K562 (cell line): ENCODE measurements at regions not wholly inside any gene's neighbourhood (a gene's known extent, or its start where the extent isn't known, plus 50 kb on each side); places are given as distances from the start of the nearest gene placed in this dataset.
"Not testable (repeated sequence)": the region's sequence is repeated elsewhere in the genome, so short reads cannot be mapped to it uniquely, and the experiment has no call there.

Source experiments
- ATAC-seq: fragments of 200-7000 bp; cut with Tn5 transposase; 3 replicates; pipeline ENCODE4 v1.9.1; 2020; ENCODE audit warnings: moderate library complexity
- BruUV-seq: library from RNA; stranded (reverse); fragments of 400-500 nt; replicated peaks from 2 replicates; lab custom pipeline; 2021; lab: Mats Ljungman, UMichigan
- CTCF ChIA-PET: fragments of 300-600 bp; formaldehyde crosslinking; extraction: SDS; loops from one replicate; lab custom pipeline; 2021; ENCODE audit warnings: low intra/inter-chr PET ratio; lab: Yijun Ruan, JAX
- POLR2A ChIA-PET: fragments of 300-600, 350-650 bp; sonication (Branson Sonifier 250); formaldehyde crosslinking; extraction: SDS; loops from one replicate; lab custom pipeline; 2021; ENCODE audit warnings: antibody characterized with exemption, inconsistent platforms; lab: Yijun Ruan, JAX
- DNase-seq, 4 experiments: peaks; one replicate each; pipeline versions ENCODE4 v3.0.0 to v3.0.0-alpha.2; 2011 to 2018; ENCODE audit warnings: low spot score in 3 of 4, mixed read lengths in 3 of 4; ENCODE audit errors: extremely low read depth in 1 of 4
- FAIRE-seq: peaks from 2 replicates; lab custom pipeline; 2011; peaks lifted over from hg19 to GRCh38; lab: Jason Lieb, UNC
- H2AFZ ChIP-seq: 2 replicates; pipeline ENCODE4 v1.6.0; 2011; ENCODE audit warnings: low read depth, low read length, control low read depth, inconsistent platforms
- H3K27ac ChIP-seq: fragments of 200-600 bp; 3 replicates; pipeline ENCODE4 v1.8.0; 2011; ENCODE audit warnings: low read depth, mild to moderate bottlenecking, control low read depth, inconsistent platforms, low read length, moderate library complexity, mixed read lengths; ENCODE audit errors: extremely low read depth
- H3K27me3 ChIP-seq, 2 experiments: fragments of 300-600 bp in 1 of 2; 2 replicates in 1 of 2; 3 replicates in 1 of 2; pipeline versions ENCODE4 v1.6.0 to v1.8.0; 2011; ENCODE audit warnings: inconsistent platforms in 2 of 2, low read length in 2 of 2, mild to moderate bottlenecking in 1 of 2, mixed read lengths in 1 of 2, moderate library complexity in 1 of 2; ENCODE audit not compliant: control insufficient read depth in 2 of 2, insufficient read depth in 2 of 2
- H3K36me3 ChIP-seq: fragments of 300-600 bp; 3 replicates; pipeline ENCODE4 v1.8.0; 2011; ENCODE audit warnings: mild to moderate bottlenecking, low read length, inconsistent platforms; ENCODE audit not compliant: control insufficient read depth, insufficient read depth
- H3K4me1 ChIP-seq, 2 experiments: fragments of 200-600 bp in 1 of 2; replicated peaks in 1 of 2; 2 replicates in 1 of 2; 3 replicates in 1 of 2; pipeline versions ENCODE4 v1.5.1 to v1.8.0; 2011; ENCODE audit warnings: inconsistent platforms in 2 of 2, low read length in 2 of 2, mild to moderate bottlenecking in 1 of 2, mixed read lengths in 1 of 2, moderate library complexity in 1 of 2; ENCODE audit not compliant: control insufficient read depth in 2 of 2, insufficient read depth in 2 of 2
- H3K4me2 ChIP-seq: 2 replicates; pipeline ENCODE4 v1.6.1; 2011; ENCODE audit warnings: low read length, control low read depth, inconsistent platforms, mixed read lengths; ENCODE audit not compliant: insufficient read depth
- H3K4me3 ChIP-seq: fragments of 200-600 bp; sonication (generic), shearing (Covaris generic); 2 replicates; pipeline ENCODE4 v1.5.1; 2016; ENCODE audit warnings: control low read depth, inconsistent platforms
- H3K79me2 ChIP-seq: fragments of 200-600 bp; 3 replicates; pipeline ENCODE4 v1.8.0; 2011; ENCODE audit warnings: low read length, inconsistent platforms; ENCODE audit not compliant: control insufficient read depth, insufficient read depth
- H3K9ac ChIP-seq, 2 experiments: 2 replicates each; pipeline versions ENCODE4 v1.6.0 to v1.6.1; 2011; ENCODE audit warnings: low read depth in 2 of 2, low read length in 2 of 2, control low read depth in 1 of 2, inconsistent platforms in 1 of 2, mild to moderate bottlenecking in 1 of 2, mixed read lengths in 1 of 2; ENCODE audit not compliant: insufficient read depth in 1 of 2
- H3K9me1 ChIP-seq: one replicate; pipeline ENCODE4 v1.6.0; 2011; ENCODE audit warnings: inconsistent platforms, mild to moderate bottlenecking, low read length, moderate library complexity; ENCODE audit not compliant: control insufficient read depth, insufficient read depth
- H3K9me3 ChIP-seq: replicated peaks from 2 replicates; pipeline ENCODE4 v1.5.1; 2011; ENCODE audit warnings: low read depth, low read length, inconsistent platforms; ENCODE audit not compliant: control insufficient read depth, insufficient read depth
- H4K20me1 ChIP-seq: replicated peaks from 2 replicates; pipeline ENCODE4 v1.6.1; 2011; ENCODE audit warnings: low read length, inconsistent platforms, mixed read lengths; ENCODE audit not compliant: control insufficient read depth, insufficient read depth
- WGBS: fragments of 100-300 bp; shearing (Covaris generic); methylation state at CpG from one replicate; pipeline ENCODE4 v1.1.6; 2016; ENCODE audit warnings: low coverage, mixed read lengths; ENCODE audit not compliant: insufficient coverage; ENCODE audit errors: missing lambda C conversion rate; 5-methylcytosine and 5-hydroxymethylcytosine counted together
- in situ Hi-C: fragments of 300-500 bp; cut with MboI; formaldehyde crosslinking; loops from 4 replicates; pipeline ENCODE4 v1.15.0; 2018; ENCODE audit warnings: inconsistent platforms, mixed read lengths
- intact Hi-C: fragments of 100-400 bp; cut with micrococcal nuclease; formaldehyde crosslinking; loops from 2 replicates; pipeline ENCODE4 v1.14.2; 2022

DNA sequence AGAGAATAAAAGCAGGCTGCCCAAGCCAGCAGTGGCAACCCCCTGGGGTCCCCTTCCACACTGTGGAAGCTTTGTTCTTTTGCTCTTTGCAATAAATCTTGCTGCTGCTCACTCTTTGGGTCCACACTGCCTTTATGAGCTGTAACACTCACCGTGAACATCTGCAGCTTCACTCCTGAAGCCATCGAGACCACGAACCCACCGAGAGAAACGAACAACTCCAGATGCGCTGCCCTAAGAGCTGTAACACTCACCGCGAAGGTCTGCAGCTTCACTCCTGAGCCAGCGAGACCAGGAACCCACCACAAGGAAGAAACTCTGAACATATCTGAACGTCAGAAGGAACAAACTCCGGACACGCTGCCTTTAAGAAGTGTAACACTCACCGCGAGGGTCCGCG, 1252.9 kb downstream of the STIM2 start:
- CTCF ChIA-PET, H3K36me3 ChIP-seq, H3K4me2 ChIP-seq, intact Hi-C loops, H3K4me1 ChIP-seq, H3K9ac ChIP-seq, H3K27me3 ChIP-seq, H3K9me1 ChIP-seq, H3K4me3 ChIP-seq, ATAC-seq, in situ Hi-C loops, BruUV-seq, DNase-seq, H4K20me1 ChIP-seq, FAIRE-seq, H2AFZ ChIP-seq, H3K9me3 ChIP-seq, H3K27ac ChIP-seq, H3K79me2 ChIP-seq: not testable (repeated sequence)
- POLR2A ChIA-PET = interaction anchor here (0.6 kb wide), 1 partner anchor 632 kb away, joined by 3 read pairs; no protein-coding TSS in a partner anchor
- 2% methylated on average over 16 of the region's 16 CpGs for WGBS

DNA sequence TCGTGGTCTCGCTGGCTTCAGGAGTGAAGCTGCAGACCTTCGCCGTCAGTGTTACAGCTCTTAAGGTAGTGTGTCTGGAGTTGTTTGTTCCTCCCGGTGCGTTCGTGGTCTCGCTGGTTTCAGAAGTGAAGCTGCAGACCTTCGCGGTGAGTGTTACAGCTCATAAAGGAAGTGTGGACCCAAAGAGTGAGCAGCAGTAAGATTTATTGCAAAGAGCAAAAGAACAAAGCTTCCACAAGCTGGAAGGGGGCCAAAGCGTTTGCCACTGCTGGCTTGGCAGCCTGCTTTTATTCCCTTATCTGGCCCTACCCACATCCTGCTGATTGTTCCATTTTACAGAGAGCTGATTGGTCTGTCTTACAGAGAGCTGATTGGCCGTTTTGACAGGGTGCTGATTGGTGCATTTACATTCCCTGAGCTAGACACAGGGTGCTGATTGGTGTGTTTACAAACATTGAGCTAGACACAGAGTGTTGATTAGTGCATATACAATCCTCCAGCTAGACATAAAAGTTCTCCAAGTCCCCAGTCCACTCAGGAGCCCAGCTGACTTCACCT, 1256.0 kb downstream of the STIM2 start:
- H3K79me2 ChIP-seq, H4K20me1 ChIP-seq, H2AFZ ChIP-seq, H3K4me1 ChIP-seq, intact Hi-C loops, FAIRE-seq, DNase-seq, H3K4me2 ChIP-seq, H3K4me3 ChIP-seq, H3K36me3 ChIP-seq, H3K9me3 ChIP-seq, H3K27me3 ChIP-seq, CTCF ChIA-PET, BruUV-seq, H3K27ac ChIP-seq, H3K9ac ChIP-seq, in situ Hi-C loops, POLR2A ChIA-PET, H3K9me1 ChIP-seq, ATAC-seq: not testable (repeated sequence)
- WGBS = 2% methylated on average over 8 of the region's 12 CpGs
